SK-N-SH (cell line): ENCODE measurements at regions not wholly inside any gene's neighbourhood (a gene's known extent, or its start where the extent isn't known, plus 50 kb on each side); places are given as distances from the start of the nearest gene placed in this dataset.
A peak's percentile ranks its signal among the peaks of the same experiment; 100 is the strongest.

Experiments
- CTCF ChIA-PET: fragments of 300-600, 350-600 bp; formaldehyde crosslinking; extraction: SDS; loops from one replicate; lab custom pipeline; 2021; lab: Yijun Ruan, JAX
- POLR2A ChIA-PET: fragments of 350-600 bp; sonication (Branson Sonifier 250); formaldehyde crosslinking; extraction: SDS; loops from one replicate; lab custom pipeline; 2020; ENCODE audit warnings: antibody characterized with exemption, inconsistent platforms; lab: Yijun Ruan, JAX
- DNase-seq: peaks from one replicate; pipeline ENCODE4 v3.0.0; 2012
- H2AFZ ChIP-seq: fragments of 200-600 bp; sonication (generic); 2 replicates; pipeline ENCODE4 v1.8.1; 2016; ENCODE audit warnings: antibody characterized with exemption, mild to moderate bottlenecking, low read depth
- H3F3A ChIP-seq: fragments of 200-600 bp; sonication (generic); replicated peaks from 2 replicates; pipeline ENCODE3; 2016; ENCODE audit warnings: antibody characterized with exemption, mild to moderate bottlenecking; ENCODE audit not compliant: insufficient read depth
- H3K27ac ChIP-seq, 2 experiments: fragments of 200-500 bp in 1 of 2; fragments of 200-600 bp in 1 of 2; sonication (Bioruptor generic) in 1 of 2; sonication (generic), shearing (Covaris generic) in 1 of 2; 2 replicates each; pipeline versions ENCODE4 v1.5.1 to v1.6.1; 2014 to 2016; ENCODE audit warnings: low read depth in 2 of 2, inconsistent platforms in 1 of 2, low read length in 1 of 2, mild to moderate bottlenecking in 1 of 2, mixed read lengths in 1 of 2
- H3K27me3 ChIP-seq: fragments of 200-600 bp; sonication (generic), shearing (Covaris generic); 2 replicates; pipeline ENCODE4 v1.6.1; 2016; ENCODE audit warnings: mixed run types; ENCODE audit not compliant: insufficient read depth
- H3K36me3 ChIP-seq, 2 experiments: fragments of 200-500 bp in 1 of 2; fragments of 200-600 bp in 1 of 2; sonication (Bioruptor generic) in 1 of 2; sonication (generic) in 1 of 2; replicated peaks in 1 of 2; 2 replicates each; pipeline versions ENCODE3 to v1.5.1; 2014 to 2016; ENCODE audit warnings: low read length in 1 of 2, mild to moderate bottlenecking in 1 of 2; ENCODE audit not compliant: insufficient read depth in 2 of 2, control insufficient read depth in 1 of 2
- H3K4me1 ChIP-seq, 2 experiments: fragments of 200-500 bp in 1 of 2; fragments of 200-600 bp in 1 of 2; sonication (Bioruptor generic) in 1 of 2; sonication (generic), shearing (Covaris generic) in 1 of 2; 2 replicates each; pipeline versions ENCODE4 v1.5.1 to v1.6.1; 2014 to 2016; ENCODE audit warnings: low read depth in 1 of 2, low read length in 1 of 2, mixed run types in 1 of 2; ENCODE audit not compliant: insufficient read depth in 2 of 2, control insufficient read depth in 1 of 2
- H3K4me2 ChIP-seq: fragments of 200-600 bp; sonication (generic), shearing (Covaris generic); 2 replicates; pipeline ENCODE4 v1.6.1; 2017; ENCODE audit warnings: mixed run types
- H3K4me3 ChIP-seq, 2 experiments: fragments of 200-500 bp in 1 of 2; fragments of 200-600 bp in 1 of 2; sonication (Bioruptor generic) in 1 of 2; sonication (generic), shearing (Covaris generic) in 1 of 2; 2 replicates each; pipeline versions ENCODE4 v1.5.1 to v1.8.1; 2014 to 2016; ENCODE audit warnings: low read depth in 2 of 2, inconsistent platforms in 1 of 2, low read length in 1 of 2, mild to moderate bottlenecking in 1 of 2, mixed read lengths in 1 of 2, moderate library complexity in 1 of 2
- H3K79me2 ChIP-seq: fragments of 200-600 bp; sonication (generic); 2 replicates; pipeline ENCODE4 v1.8.1; 2017; ENCODE audit warnings: mild to moderate bottlenecking; ENCODE audit not compliant: insufficient read depth
- H3K9ac ChIP-seq: fragments of 200-600 bp; sonication (generic); 2 replicates; pipeline ENCODE4 v1.6.1; 2017; ENCODE audit warnings: mixed run types
- H3K9me2 ChIP-seq: fragments of 200-600 bp; sonication (generic); 2 replicates; pipeline ENCODE4 v1.6.1; 2017; ENCODE audit warnings: mixed run types
- H3K9me3 ChIP-seq: fragments of 200-600 bp; sonication (generic); 2 replicates; pipeline ENCODE4 v1.6.1; 2017; ENCODE audit warnings: mixed run types, mild to moderate bottlenecking, moderate library complexity
- H4K20me1 ChIP-seq: fragments of 200-600 bp; sonication (generic); 2 replicates; pipeline ENCODE4 v1.6.1; 2017; ENCODE audit warnings: mild to moderate bottlenecking, mixed run types; ENCODE audit not compliant: insufficient read depth
- CHD2 ChIP-seq: fragments of 150-350 bp; IDR thresholded peaks from 2 replicates; pipeline ENCODE4 v1.6.1; 2018; ENCODE audit warnings: low read length; ENCODE audit not compliant: partially characterized antibody
- ELF1 ChIP-seq: IDR thresholded peaks from 2 replicates; pipeline ENCODE4 v1.4.0; 2012
- EP300 ChIP-seq, 2 experiments: IDR thresholded peaks; 2 replicates each; pipeline versions ENCODE4 v1.4.0 to v1.6.1; 2012; ENCODE audit warnings: borderline replicate concordance in 1 of 2, low read depth in 1 of 2, low read length in 1 of 2
- EZH2phosphoT487 ChIP-seq: fragments of 200-600 bp; sonication (generic); IDR thresholded peaks from 2 replicates; pipeline ENCODE4 v1.6.1; 2017; ENCODE audit warnings: low read depth, mixed run types, mild to moderate bottlenecking, antibody characterized with exemption, moderate library complexity, borderline replicate concordance
- FOXJ3 ChIP-seq: sonication (generic); formaldehyde crosslinking; IDR thresholded peaks from 2 replicates; pipeline ENCODE4 v1.5.1; 2020; ENCODE audit warnings: mild to moderate bottlenecking, missing genetic modification reagents
- FOXM1 ChIP-seq: IDR thresholded peaks from 2 replicates; pipeline ENCODE4 v1.4.0; 2012; ENCODE audit warnings: low read depth, mild to moderate bottlenecking
- GABPA ChIP-seq: IDR thresholded peaks from 2 replicates; pipeline ENCODE4 v1.4.0; 2012; ENCODE audit warnings: low read depth, mild to moderate bottlenecking
- GATA2 ChIP-seq: sonication (generic); formaldehyde crosslinking; IDR thresholded peaks from 2 replicates; pipeline ENCODE4 v1.5.0; 2020; ENCODE audit warnings: mild to moderate bottlenecking, missing genetic modification reagents
- MAX ChIP-seq: IDR thresholded peaks from 2 replicates; pipeline ENCODE4 v1.4.0; 2012; ENCODE audit warnings: low read depth
- PBX3 ChIP-seq: IDR thresholded peaks from 2 replicates; pipeline ENCODE4; 2012
- POLR2AphosphoS5 ChIP-seq: IDR thresholded peaks from 2 replicates; pipeline ENCODE4 v1.6.1; 2012; ENCODE audit warnings: low read depth, low read length
- REST ChIP-seq: IDR thresholded peaks from 2 replicates; pipeline ENCODE4 v1.6.1; 2012; ENCODE audit warnings: mild to moderate bottlenecking, low read depth, low read length, moderate library complexity
- RFX5 ChIP-seq: IDR thresholded peaks from 2 replicates; pipeline ENCODE4 v1.6.1; 2012; ENCODE audit warnings: mild to moderate bottlenecking, improper control_type of control experiment, low read length
- SIN3A ChIP-seq: IDR thresholded peaks from 2 replicates; pipeline ENCODE4 v1.6.1; 2012; ENCODE audit warnings: low read depth, mild to moderate bottlenecking, low read length, moderate library complexity, borderline replicate concordance
- TCF12 ChIP-seq: IDR thresholded peaks from 2 replicates; pipeline ENCODE4 v1.4.0; 2012
- USF2 ChIP-seq: fragments of 150-350 bp; IDR thresholded peaks from 2 replicates; pipeline ENCODE4 v1.6.1; 2017; ENCODE audit warnings: antibody characterized with exemption, low read length, low read depth, borderline replicate concordance
- YY1 ChIP-seq: IDR thresholded peaks from 2 replicates; pipeline ENCODE4 v1.4.0; 2012; ENCODE audit warnings: low read depth, mild to moderate bottlenecking
- WGBS: methylation state at CpG from one replicate; pipeline ENCODE4 v1.1.6; 2017; ENCODE audit warnings: low lambda C conversion rate; 5-methylcytosine and 5-hydroxymethylcytosine counted together

- ChIA-PET POLR2A (no interaction called here), CTCF (interaction anchor here (0.8 to 2.3 kb wide), 6 partner anchors 10 to 413 kb away, joined by 3 to 11 read pairs (median 6); partner anchors contain the start of gene MAFB)
- Histone ChIP-seq H3K36me3 (no peaks in the 10 kb centered on the region), H3F3A (no peaks in the 10 kb centered on the region), H3K27ac (peak overlapping the region in 1 of 2 experiments; percentile 90; a peak in 1 of 4 replicates), H3K9me2 (no peaks in the 10 kb centered on the region), H3K79me2 (no peaks in the 10 kb centered on the region), H3K27me3 (no peaks in the 10 kb centered on the region), H3K4me3 (no peak overlapping the region), H3K9me3 (no peaks in the 10 kb centered on the region), H3K4me1 (peaks cover 13 to 28% of the 10 kb centered on the region in 2 experiments; a peak in 3 of 4 replicates), H3K4me2 (no peak overlapping the region), H4K20me1 (no peaks in the 10 kb centered on the region), H2AFZ (no peak overlapping the region), H3K9ac (no peak overlapping the region)
- TF ChIP-seq EP300 (IDR thresholded peaks at IDR 0.05; ENCODE audit: borderline replicate concordance in 1 of 2, low read depth in 1 of 2, low read length in 1 of 2) (no peak), ELF1 (no peak), FOXM1 (no peak), GATA2 (CRISPR knock-in tag) (no peak), POLR2AphosphoS5 (no peak), RFX5 (no peak), EZH2phosphoT487 (no peak), GABPA (no peak), REST (no peak), FOXJ3 (CRISPR knock-in tag) (no peak), PBX3 (no peak), USF2 (no peak), MAX (no peak), SIN3A (no peak), YY1 (no peak), CHD2 (no peak), TCF12 (no peak)
- no peak for DNase-seq
- 20% methylated on average over 4 of the region's 4 CpGs for WGBS
Observed at GRCh38 chr20:40276301-40276700, 412.7 kb downstream of the MAFB start.
